Fibroblast of lung (primary cell): ENCODE measurements at regions not wholly inside any gene's neighbourhood (a gene's known extent, or its start where the extent isn't known, plus 50 kb on each side); places are given as distances from the start of the nearest gene placed in this dataset.
"Not testable (repeated sequence)": the region's sequence is repeated elsewhere in the genome, so short reads cannot be mapped to it uniquely, and the experiment has no call there.

Experiments
- DNase-seq, 2 donors: peaks; one replicate each; pipeline versions ENCODE4 v3.0.0 to v3.0.0-alpha.2; 2010; ENCODE audit warnings: low read depth in 2 of 2
- H2AFZ ChIP-seq: 2 replicates; pipeline ENCODE4 v1.5.1; 2012; ENCODE audit warnings: low read length, control low read depth, inconsistent platforms
- H3K27ac ChIP-seq: 2 replicates; pipeline ENCODE4 v1.5.1; 2011; ENCODE audit warnings: low read length, control low read depth; ENCODE audit not compliant: insufficient read depth
- H3K27me3 ChIP-seq: 2 replicates; pipeline ENCODE4 v1.5.1; 2011; ENCODE audit warnings: mild to moderate bottlenecking, low read length; ENCODE audit not compliant: control insufficient read depth, insufficient read depth
- H3K36me3 ChIP-seq: 2 replicates; pipeline ENCODE4 v1.5.1; 2011; ENCODE audit warnings: low read length; ENCODE audit not compliant: control insufficient read depth, insufficient read depth
- H3K4me1 ChIP-seq: 2 replicates; pipeline ENCODE4 v1.5.1; 2011; ENCODE audit warnings: low read length; ENCODE audit not compliant: control insufficient read depth, insufficient read depth; ENCODE audit errors: extremely low read depth
- H3K4me2 ChIP-seq: 2 replicates; pipeline ENCODE4 v1.5.1; 2011; ENCODE audit warnings: low read length, control low read depth; ENCODE audit not compliant: insufficient read depth; ENCODE audit errors: extremely low read depth
- H3K4me3 ChIP-seq, 4 experiments: fragments of 200-600 bp in 1 of 4; sonication (generic) in 1 of 4; replicated peaks in 1 of 4; 2 replicates each; pipeline ENCODE4 v1.5.1; 2011 to 2016; ENCODE audit warnings: low read length in 4 of 4, low read depth in 3 of 4, mild to moderate bottlenecking in 3 of 4, control low read depth in 2 of 4, inconsistent platforms in 1 of 4, mixed read lengths in 1 of 4; ENCODE audit not compliant: insufficient read depth in 1 of 4; ENCODE audit errors: control extremely low read depth in 1 of 4
- H3K79me2 ChIP-seq: 2 replicates; pipeline ENCODE4 v1.5.1; 2012; ENCODE audit warnings: mild to moderate bottlenecking, low read length, inconsistent platforms; ENCODE audit not compliant: control insufficient read depth, insufficient read depth
- H3K9ac ChIP-seq: 2 replicates; pipeline ENCODE4 v1.5.1; 2011; ENCODE audit warnings: mild to moderate bottlenecking, low read length, control low read depth; ENCODE audit not compliant: insufficient read depth
- H3K9me3 ChIP-seq: 2 replicates; pipeline ENCODE4 v1.5.1; 2012; ENCODE audit warnings: low read depth, low read length; ENCODE audit not compliant: control insufficient read depth, insufficient read depth
- H4K20me1 ChIP-seq: 2 replicates; pipeline ENCODE4 v1.5.1; 2011; ENCODE audit warnings: low read length; ENCODE audit not compliant: control insufficient read depth, insufficient read depth; ENCODE audit errors: extremely low read depth
- EZH2 ChIP-seq: IDR thresholded peaks from 2 replicates; pipeline ENCODE4 v1.5.1; 2012; ENCODE audit warnings: low read length, control low read depth, mild to moderate bottlenecking; ENCODE audit errors: missing control alignments
- TF ChIP-seq, protein P1 (sequence below), 2 donors: IDR thresholded peaks in 1 of 2; conservative IDR thresholded peaks in 1 of 2; 1 replicate in 1 of 2; 2 replicates in 1 of 2; pipeline ENCODE4 v1.5.1; 2011 to 2012; ENCODE audit warnings: low read length in 2 of 2, control low read depth in 1 of 2, inconsistent platforms in 1 of 2, low read depth in 1 of 2, mild to moderate bottlenecking in 1 of 2

DNA sequence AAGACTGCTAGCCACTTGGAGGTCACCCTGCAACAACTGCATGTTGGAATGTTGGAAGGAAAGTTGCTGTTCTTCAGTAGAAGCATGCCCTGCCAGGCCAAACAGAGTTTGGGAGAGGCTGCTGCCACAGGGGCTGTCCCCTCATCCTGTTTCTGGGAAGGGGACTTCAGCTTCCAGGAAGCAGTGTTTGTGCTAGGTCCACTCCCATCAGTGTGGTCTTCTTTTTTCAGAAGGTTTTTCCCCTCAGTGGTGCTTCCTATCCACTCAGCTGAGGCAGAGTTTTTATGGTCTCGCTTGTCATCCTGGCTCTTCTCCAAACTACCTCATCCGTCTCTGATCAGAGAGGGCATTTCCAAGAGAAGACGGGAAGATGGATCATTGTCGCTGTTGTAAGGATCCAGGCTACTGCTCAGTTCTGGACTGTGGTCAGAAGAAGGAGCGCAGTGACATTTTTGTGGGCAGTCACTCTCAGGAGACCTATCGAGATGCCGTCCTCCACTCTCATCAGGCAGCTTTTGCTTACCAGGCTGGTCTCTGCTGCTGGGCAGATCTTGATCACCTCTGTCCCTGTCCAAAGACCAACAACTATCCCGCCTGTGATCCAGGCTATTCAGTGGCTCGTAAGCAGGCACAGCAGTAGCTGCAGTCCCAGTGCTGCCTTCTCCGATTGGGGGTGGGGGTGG lies 97.8 kb upstream of the C5orf63 start:
- H3K4me2 ChIP-seq = no peak overlapping the region
- H4K20me1 ChIP-seq = no peaks in the 10 kb centered on the region
- no peaks in the 10 kb centered on the region for H3K36me3 ChIP-seq
- H3K9ac ChIP-seq = no peak overlapping the region
- no peak for TF ChIP-seq EZH2
- TF ChIP-seq, protein P1, sequence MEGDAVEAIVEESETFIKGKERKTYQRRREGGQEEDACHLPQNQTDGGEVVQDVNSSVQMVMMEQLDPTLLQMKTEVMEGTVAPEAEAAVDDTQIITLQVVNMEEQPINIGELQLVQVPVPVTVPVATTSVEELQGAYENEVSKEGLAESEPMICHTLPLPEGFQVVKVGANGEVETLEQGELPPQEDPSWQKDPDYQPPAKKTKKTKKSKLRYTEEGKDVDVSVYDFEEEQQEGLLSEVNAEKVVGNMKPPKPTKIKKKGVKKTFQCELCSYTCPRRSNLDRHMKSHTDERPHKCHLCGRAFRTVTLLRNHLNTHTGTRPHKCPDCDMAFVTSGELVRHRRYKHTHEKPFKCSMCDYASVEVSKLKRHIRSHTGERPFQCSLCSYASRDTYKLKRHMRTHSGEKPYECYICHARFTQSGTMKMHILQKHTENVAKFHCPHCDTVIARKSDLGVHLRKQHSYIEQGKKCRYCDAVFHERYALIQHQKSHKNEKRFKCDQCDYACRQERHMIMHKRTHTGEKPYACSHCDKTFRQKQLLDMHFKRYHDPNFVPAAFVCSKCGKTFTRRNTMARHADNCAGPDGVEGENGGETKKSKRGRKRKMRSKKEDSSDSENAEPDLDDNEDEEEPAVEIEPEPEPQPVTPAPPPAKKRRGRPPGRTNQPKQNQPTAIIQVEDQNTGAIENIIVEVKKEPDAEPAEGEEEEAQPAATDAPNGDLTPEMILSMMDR (conservative IDR thresholded peaks at IDR 0.05 in 1 of 2, IDR thresholded peaks at IDR 0.05 in 1 of 2; ENCODE audit: low read depth in 1 of 2, low read length in 2 of 2) = no peak
- no peaks in the 10 kb centered on the region for H3K9me3 ChIP-seq
- H3K79me2 ChIP-seq = no peaks in the 10 kb centered on the region
- peak in 1 of 2 donors; percentile 5 for DNase-seq
- H3K27me3 ChIP-seq = no peaks in the 10 kb centered on the region
- no peaks in the 10 kb centered on the region for H3K4me1 ChIP-seq
- H3K4me3 ChIP-seq = no peak overlapping the region
- no peak overlapping the region for H2AFZ ChIP-seq
- no peak overlapping the region for H3K27ac ChIP-seq

DNA sequence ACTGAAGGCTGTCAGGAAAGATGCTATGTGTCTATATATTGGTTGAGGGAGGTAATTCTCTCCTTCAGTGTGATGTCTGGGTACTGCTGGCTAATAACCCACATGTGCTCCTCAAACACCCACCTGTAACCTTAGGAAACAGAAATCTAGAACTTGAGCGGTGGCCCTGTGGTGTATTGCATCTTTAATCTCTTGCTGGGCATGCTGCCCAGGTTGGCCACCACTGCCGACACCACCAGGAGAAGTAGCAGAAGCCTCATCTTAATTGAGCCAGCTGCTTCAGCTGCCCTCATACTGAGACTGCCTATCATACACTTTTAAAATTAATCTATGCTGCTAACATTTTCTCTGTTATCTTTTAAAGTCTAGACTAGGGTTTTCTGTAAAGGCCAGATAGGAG lies 103.5 kb upstream of the C5orf63 start:
- no peak for TF ChIP-seq EZH2
- H3K4me3 ChIP-seq = no peak overlapping the region
- no peak overlapping the region for H3K4me2 ChIP-seq
- no peak overlapping the region for H2AFZ ChIP-seq
- no peaks in the 10 kb centered on the region for H3K36me3 ChIP-seq
- H4K20me1 ChIP-seq = no peaks in the 10 kb centered on the region
- H3K9me3 ChIP-seq = no peaks in the 10 kb centered on the region
- no peak overlapping the region for H3K9ac ChIP-seq
- no peaks in the 10 kb centered on the region for H3K27me3 ChIP-seq
- H3K79me2 ChIP-seq = no peaks in the 10 kb centered on the region
- DNase-seq = no peak
- H3K4me1 ChIP-seq = no peaks in the 10 kb centered on the region
- H3K27ac ChIP-seq = no peak overlapping the region

DNA sequence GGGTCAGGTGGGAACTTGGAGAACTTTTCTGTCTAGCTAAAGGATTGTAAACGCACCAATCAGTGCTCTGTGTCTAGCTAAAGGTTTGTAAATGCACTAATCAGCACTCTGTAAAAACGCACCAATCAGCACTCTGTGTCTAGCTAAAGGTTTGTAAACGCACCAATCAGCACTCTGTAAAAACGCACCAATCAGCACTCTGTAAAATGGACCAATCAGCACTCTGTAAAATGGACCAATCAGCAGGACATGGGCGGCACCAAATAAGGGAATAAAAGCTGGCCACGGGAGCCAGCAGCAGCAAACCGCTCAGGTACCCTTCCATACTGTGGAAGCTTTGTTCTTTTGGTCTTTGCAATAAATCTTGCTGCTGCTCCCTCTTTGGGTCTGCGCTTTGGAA lies 108.0 kb upstream of the MEGF10 start:
- not testable (repeated sequence) for H3K79me2 ChIP-seq, H3K9me3 ChIP-seq, H3K4me3 ChIP-seq, H2AFZ ChIP-seq, H3K36me3 ChIP-seq, H3K27me3 ChIP-seq, H3K4me2 ChIP-seq, H3K9ac ChIP-seq, H4K20me1 ChIP-seq, H3K27ac ChIP-seq, H3K4me1 ChIP-seq, DNase-seq

DNA sequence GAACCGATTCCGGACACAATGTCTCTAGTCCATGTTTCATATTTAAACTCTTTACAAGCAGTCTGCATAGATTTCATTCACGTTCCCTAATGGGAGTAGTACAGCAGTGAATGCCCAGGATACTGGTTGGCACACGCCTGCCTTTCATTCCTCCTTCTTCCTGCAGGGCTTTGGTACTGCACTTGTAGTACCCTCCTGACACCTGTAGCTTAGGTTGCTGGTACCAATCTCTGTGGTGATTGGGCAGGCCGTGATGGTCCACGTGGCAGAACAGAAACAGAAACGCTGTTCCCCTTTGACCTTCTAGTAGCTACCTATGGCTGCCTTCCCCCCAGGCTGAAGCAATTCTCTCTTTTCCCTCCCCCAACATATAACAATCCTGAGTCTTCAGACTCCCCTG lies 107.3 kb upstream of the MEGF10 start:
- Histone ChIP-seq H3K36me3 (no peaks in the 10 kb centered on the region), H3K9me3 (no peaks in the 10 kb centered on the region), H3K4me1 (no peaks in the 10 kb centered on the region), H3K4me2 (no peak overlapping the region), H3K9ac (no peak overlapping the region), H2AFZ (no peak overlapping the region), H4K20me1 (no peaks in the 10 kb centered on the region), H3K27ac (no peak overlapping the region), H3K79me2 (no peaks in the 10 kb centered on the region), H3K4me3 (no peak overlapping the region), H3K27me3 (no peaks in the 10 kb centered on the region)
- DNase-seq = no peak
- TF ChIP-seq, protein P1 (conservative IDR thresholded peaks at IDR 0.05 in 1 of 2, IDR thresholded peaks at IDR 0.05 in 1 of 2; ENCODE audit: low read depth in 1 of 2, low read length in 2 of 2) = no peak
- TF ChIP-seq EZH2 = no peak
